Neural cell (in vitro differentiated cells): ENCODE measurements at regions not wholly inside any gene's neighbourhood (a gene's known extent, or its start where the extent isn't known, plus 50 kb on each side); places are given as distances from the start of the nearest gene placed in this dataset.

Experiments
- H2AFZ ChIP-seq: fragments of 200-600, 300-800 bp; sonication (generic), shearing (Covaris generic); 2 replicates; pipeline ENCODE4 v1.6.0; 2014; ENCODE audit warnings: low read depth, mild to moderate bottlenecking, antibody characterized with exemption, low read length, moderate library complexity
- H3F3A ChIP-seq: fragments of 200-600 bp; shearing (Covaris generic); 2 replicates; pipeline ENCODE4 v1.6.1; 2016; ENCODE audit warnings: mild to moderate bottlenecking, moderate library complexity, mixed read lengths, antibody characterized with exemption, low read length; ENCODE audit not compliant: insufficient read depth, poor library complexity, severe bottlenecking
- H3K27ac ChIP-seq: fragments of 200-600, 300-800 bp; sonication (generic), shearing (Covaris generic); 2 replicates; pipeline ENCODE4 v1.5.1; 2014; ENCODE audit warnings: mild to moderate bottlenecking, low read length, moderate library complexity
- H3K27me3 ChIP-seq: fragments of 300-800, 200-600 bp; sonication (generic), shearing (Covaris generic); 2 replicates; pipeline ENCODE4 v1.6.0; 2014; ENCODE audit warnings: mild to moderate bottlenecking, low read depth, low read length, moderate library complexity; ENCODE audit not compliant: insufficient read depth
- H3K36me3 ChIP-seq: fragments of 300-800, 200-600 bp; sonication (generic), shearing (Covaris generic); 2 replicates; pipeline ENCODE4 v1.5.1; 2014; ENCODE audit warnings: mild to moderate bottlenecking, antibody characterized with exemption, low read length, moderate library complexity; ENCODE audit not compliant: insufficient read depth
- H3K4me2 ChIP-seq: fragments of 300-800, 200-600 bp; sonication (generic), shearing (Covaris generic); 2 replicates; pipeline ENCODE4 v1.6.0; 2014; ENCODE audit warnings: mild to moderate bottlenecking, low read length
- H3K4me3 ChIP-seq: fragments of 300-800, 200-600 bp; sonication (generic), shearing (Covaris generic); 2 replicates; pipeline ENCODE4 v1.5.1; 2014; ENCODE audit warnings: mild to moderate bottlenecking, low read length, moderate library complexity
- H3K79me2 ChIP-seq: fragments of 200-600 bp; shearing (Covaris generic); replicated peaks from 2 replicates; pipeline ENCODE4 v1.6.0; 2014; ENCODE audit warnings: mild to moderate bottlenecking, low read length, moderate library complexity; ENCODE audit not compliant: insufficient read depth
- H3K9ac ChIP-seq: fragments of 300-800, 200-600 bp; sonication (generic), shearing (Covaris generic); 2 replicates; pipeline ENCODE4 v1.6.1; 2016; ENCODE audit warnings: mild to moderate bottlenecking, low read length, mixed read lengths
- H3K9me2 ChIP-seq: fragments of 200-600 bp; shearing (Covaris generic); 2 replicates; pipeline ENCODE4 v1.6.1; 2016; ENCODE audit warnings: mild to moderate bottlenecking, low read length, mixed read lengths; ENCODE audit not compliant: insufficient read depth
- H3K9me3 ChIP-seq: fragments of 200-600, 300-800 bp; sonication (generic), shearing (Covaris generic); 2 replicates; pipeline ENCODE4 v1.6.1; 2016; ENCODE audit warnings: mild to moderate bottlenecking, mixed run types, low read length, moderate library complexity, mixed read lengths
- H4K20me1 ChIP-seq: fragments of 200-600 bp; shearing (Covaris generic); 2 replicates; pipeline ENCODE4 v1.6.1; 2016; ENCODE audit warnings: mild to moderate bottlenecking, mixed run types; ENCODE audit not compliant: insufficient read depth
- CTCF ChIP-seq: fragments of 450-650 bp; IDR thresholded peaks from 2 replicates; pipeline ENCODE4 v1.5.1; 2014; ENCODE audit warnings: antibody characterized with exemption, mild to moderate bottlenecking, moderate library complexity; ENCODE audit not compliant: poor library complexity, severe bottlenecking
- EP300 ChIP-seq: fragments of 450-650 bp; conservative IDR thresholded peaks from 2 replicates; pipeline ENCODE4 v1.6.1; 2014; ENCODE audit warnings: antibody characterized with exemption, mild to moderate bottlenecking, moderate library complexity; ENCODE audit not compliant: poor library complexity, severe bottlenecking
- EZH2 ChIP-seq: fragments of 200-600, 300-800 bp; shearing (Covaris generic), sonication (generic); IDR thresholded peaks from 2 replicates; pipeline ENCODE4 v1.6.1; 2014; ENCODE audit warnings: antibody characterized with exemption, low read length, borderline replicate concordance, mild to moderate bottlenecking; ENCODE audit not compliant: insufficient read depth, poor library complexity, severe bottlenecking
- MXI1 ChIP-seq: fragments of 450-650 bp; conservative IDR thresholded peaks from 2 replicates; pipeline ENCODE4 v1.6.1; 2014; ENCODE audit warnings: antibody characterized with exemption, mild to moderate bottlenecking; ENCODE audit not compliant: poor library complexity, severe bottlenecking
- POLR2AphosphoS5 ChIP-seq: IDR thresholded peaks from 2 replicates; pipeline ENCODE4 v1.6.1; 2012
- RAD21 ChIP-seq: fragments of 450-650 bp; conservative IDR thresholded peaks from 2 replicates; pipeline ENCODE4 v1.6.1; 2014; ENCODE audit warnings: antibody characterized with exemption, mild to moderate bottlenecking, moderate library complexity
- REST ChIP-seq: IDR thresholded peaks from 2 replicates; pipeline ENCODE4 v1.6.1; 2012; ENCODE audit warnings: borderline replicate concordance
- SMC3 ChIP-seq: fragments of 450-650 bp; conservative IDR thresholded peaks from 2 replicates; pipeline ENCODE4 v1.6.1; 2014; ENCODE audit warnings: antibody characterized with exemption, mild to moderate bottlenecking, moderate library complexity; ENCODE audit not compliant: poor library complexity
- TAF1 ChIP-seq: IDR thresholded peaks from 2 replicates; pipeline ENCODE4 v1.6.1; 2012; ENCODE audit warnings: low read depth

GRCh38 chr10:78165617-78166016 is 132.0 kb downstream of the RPS24 start:
- Histone ChIP-seq H3K4me2 (no peak overlapping the region), H4K20me1 (no peaks in the 10 kb centered on the region), H3K36me3 (no peaks in the 10 kb centered on the region), H3F3A (no peaks in the 10 kb centered on the region), H2AFZ (no peak overlapping the region), H3K9me3 (peaks cover 4% of the 10 kb centered on the region), H3K9ac (no peak overlapping the region), H3K9me2 (no peaks in the 10 kb centered on the region), H3K27ac (no peak overlapping the region), H3K27me3 (no peaks in the 10 kb centered on the region), H3K4me3 (no peak overlapping the region), H3K79me2 (no peaks in the 10 kb centered on the region)
- TF ChIP-seq EP300 = no peak
- no peak for TF ChIP-seq MXI1
- no peak for TF ChIP-seq TAF1
- TF ChIP-seq RAD21 = no peak
- TF ChIP-seq REST = no peak
- no peak for TF ChIP-seq SMC3
- no peak for TF ChIP-seq EZH2
- no peak for TF ChIP-seq POLR2AphosphoS5
- TF ChIP-seq CTCF = no peak

GRCh38 chr10:78166261-78166660 is 132.6 kb downstream of the RPS24 start:
- H3K4me2 ChIP-seq = no peak overlapping the region
- no peak overlapping the region for H3K9ac ChIP-seq
- no peaks in the 10 kb centered on the region for H3K9me2 ChIP-seq
- H3K9me3 ChIP-seq = peaks cover 4% of the 10 kb centered on the region
- no peaks in the 10 kb centered on the region for H3F3A ChIP-seq
- no peaks in the 10 kb centered on the region for H3K27me3 ChIP-seq
- no peak overlapping the region for H2AFZ ChIP-seq
- H3K79me2 ChIP-seq = no peaks in the 10 kb centered on the region
- no peaks in the 10 kb centered on the region for H3K36me3 ChIP-seq
- TF ChIP-seq CTCF (no peak), TAF1 (no peak), MXI1 (no peak), REST (no peak), EZH2 (no peak), EP300 (no peak)
- no peak overlapping the region for H3K4me3 ChIP-seq
- no peaks in the 10 kb centered on the region for H4K20me1 ChIP-seq
- H3K27ac ChIP-seq = no peak overlapping the region
